Activated T-cell treated with anti-CD3 and anti-CD28 coated beads, Interleukin-2, amount 50 U/mL, for 24 hours (primary cell): ENCODE measurements at regions not wholly inside any gene's neighbourhood (a gene's known extent, or its start where the extent isn't known, plus 50 kb on each side); places are given as distances from the start of the nearest gene placed in this dataset.

Source experiments
- DNase-seq: peaks from one replicate; pipeline ENCODE4 v3.0.0-alpha.2; 2020
- H3K27ac Mint-ChIP-seq: 2 replicates; pipeline ENCODE4 v1.8.0; 2020; ENCODE audit warnings: mild to moderate bottlenecking, mixed read lengths
- H3K27me3 Mint-ChIP-seq: 2 replicates; pipeline ENCODE4 v1.8.0; 2020; ENCODE audit warnings: mixed read lengths
- H3K36me3 Mint-ChIP-seq: 2 replicates; pipeline ENCODE4 v1.8.0; 2020; ENCODE audit warnings: low read depth, mixed read lengths
- H3K4me1 Mint-ChIP-seq: 2 replicates; pipeline ENCODE4 v1.8.0; 2020; ENCODE audit warnings: low read depth, mixed read lengths
- H3K4me3 Mint-ChIP-seq: 2 replicates; pipeline ENCODE4 v1.8.0; 2020; ENCODE audit warnings: mild to moderate bottlenecking, moderate library complexity, mixed read lengths
- H3K9me3 Mint-ChIP-seq: 2 replicates; pipeline ENCODE4 v1.8.0; 2020; ENCODE audit warnings: mixed read lengths

- H3K4me3 Mint-ChIP-seq, result no peak overlapping the region
- no peaks in the 10 kb centered on the region for H3K4me1 Mint-ChIP-seq
- H3K9me3 Mint-ChIP-seq, result no peaks in the 10 kb centered on the region
- no peaks in the 10 kb centered on the region for H3K36me3 Mint-ChIP-seq
- DNase-seq, result no peak
- H3K27me3 Mint-ChIP-seq, result peaks cover 10% of the 10 kb centered on the region
- no peak overlapping the region for H3K27ac Mint-ChIP-seq
Measured at GRCh38 chr20:59455402-59456341, 148.7 kb upstream of the PHACTR3 start.

GRCh38 chr20:59456342-59457279, 147.7 kb upstream of the PHACTR3 start:
- no peaks in the 10 kb centered on the region for H3K4me1 Mint-ChIP-seq
- H3K9me3 Mint-ChIP-seq, result no peaks in the 10 kb centered on the region
- no peak overlapping the region for H3K27ac Mint-ChIP-seq
- peaks cover 12% of the 10 kb centered on the region for H3K27me3 Mint-ChIP-seq
- DNase-seq, result no peak
- H3K4me3 Mint-ChIP-seq, result no peak overlapping the region
- H3K36me3 Mint-ChIP-seq, result no peaks in the 10 kb centered on the region

- peaks cover 5% of the 10 kb centered on the region for H3K27me3 Mint-ChIP-seq
- no peaks in the 10 kb centered on the region for H3K4me1 Mint-ChIP-seq
- H3K9me3 Mint-ChIP-seq, result no peaks in the 10 kb centered on the region
- no peak overlapping the region for H3K27ac Mint-ChIP-seq
- H3K4me3 Mint-ChIP-seq, result no peak overlapping the region
- no peaks in the 10 kb centered on the region for H3K36me3 Mint-ChIP-seq
- DNase-seq, result no peak
Measured at GRCh38 chr20:59458645-59459044, 145.7 kb upstream of the PHACTR3 start.

GRCh38 chr20:59459586-59459985, 144.8 kb upstream of the PHACTR3 start:
- no peaks in the 10 kb centered on the region for H3K4me1 Mint-ChIP-seq

GRCh38 chr20:59460352-59460751, 144.0 kb upstream of the PHACTR3 start:
- DNase-seq, result no peak
- Mint-ChIP-seq H3K27me3 (peaks cover 5% of the 10 kb centered on the region), H3K4me1 (no peaks in the 10 kb centered on the region), H3K36me3 (no peaks in the 10 kb centered on the region), H3K27ac (no peak overlapping the region), H3K4me3 (no peak overlapping the region), H3K9me3 (no peaks in the 10 kb centered on the region)

More at GRCh38 chr20:59459586-59459985, 144.8 kb upstream of the PHACTR3 start:
- Mint-ChIP-seq H3K9me3 (no peaks in the 10 kb centered on the region), H3K36me3 (no peaks in the 10 kb centered on the region), H3K27ac (no peak overlapping the region), H3K27me3 (peaks cover 5% of the 10 kb centered on the region), H3K4me3 (no peak overlapping the region)
- no peak for DNase-seq

- Mint-ChIP-seq H3K9me3 (no peaks in the 10 kb centered on the region), H3K4me1 (no peaks in the 10 kb centered on the region), H3K36me3 (no peaks in the 10 kb centered on the region), H3K27ac (no peak overlapping the region), H3K27me3 (peaks cover 5% of the 10 kb centered on the region), H3K4me3 (no peak overlapping the region)
- DNase-seq, result no peak
Measured at GRCh38 chr20:59461526-59461925, 142.8 kb upstream of the PHACTR3 start.

GRCh38 chr20:59462249-59462648, 142.1 kb upstream of the PHACTR3 start:
- no peak overlapping the region for H3K4me3 Mint-ChIP-seq
- no peak for DNase-seq
- H3K27me3 Mint-ChIP-seq, result peaks cover 5% of the 10 kb centered on the region
- no peaks in the 10 kb centered on the region for H3K9me3 Mint-ChIP-seq
- no peaks in the 10 kb centered on the region for H3K4me1 Mint-ChIP-seq
- no peak overlapping the region for H3K27ac Mint-ChIP-seq
- H3K36me3 Mint-ChIP-seq, result no peaks in the 10 kb centered on the region

- Mint-ChIP-seq H3K27me3 (peaks cover 5% of the 10 kb centered on the region), H3K27ac (no peak overlapping the region), H3K4me1 (no peaks in the 10 kb centered on the region), H3K36me3 (no peaks in the 10 kb centered on the region), H3K9me3 (no peaks in the 10 kb centered on the region), H3K4me3 (no peak overlapping the region)
- DNase-seq, result no peak
Measured at GRCh38 chr20:59463541-59463940, 140.8 kb upstream of the PHACTR3 start.

- H3K9me3 Mint-ChIP-seq, result no peaks in the 10 kb centered on the region
- no peak overlapping the region for H3K4me3 Mint-ChIP-seq
- no peaks in the 10 kb centered on the region for H3K36me3 Mint-ChIP-seq
- H3K27me3 Mint-ChIP-seq, result no peaks in the 10 kb centered on the region
- DNase-seq, result no peak
- H3K27ac Mint-ChIP-seq, result no peak overlapping the region
- H3K4me1 Mint-ChIP-seq, result no peaks in the 10 kb centered on the region
Measured at GRCh38 chr20:59466107-59466815, 138.1 kb upstream of the PHACTR3 start.

- H3K27me3 Mint-ChIP-seq, result peaks cover 4% of the 10 kb centered on the region
- H3K4me3 Mint-ChIP-seq, result no peak overlapping the region
- H3K27ac Mint-ChIP-seq, result no peak overlapping the region
- no peaks in the 10 kb centered on the region for H3K36me3 Mint-ChIP-seq
- H3K9me3 Mint-ChIP-seq, result no peaks in the 10 kb centered on the region
- H3K4me1 Mint-ChIP-seq, result no peaks in the 10 kb centered on the region
- no peak for DNase-seq
Measured at GRCh38 chr20:59468831-59469230, 135.5 kb upstream of the PHACTR3 start.

- Mint-ChIP-seq H3K4me1 (no peaks in the 10 kb centered on the region), H3K27me3 (peaks cover 12% of the 10 kb centered on the region), H3K4me3 (no peak overlapping the region)
Measured at GRCh38 chr20:59469267-59470252, 134.8 kb upstream of the PHACTR3 start.

GRCh38 chr20:59470521-59470920, 133.8 kb upstream of the PHACTR3 start:
- Mint-ChIP-seq H3K27ac (no peak overlapping the region), H3K4me1 (no peaks in the 10 kb centered on the region), H3K36me3 (no peaks in the 10 kb centered on the region), H3K9me3 (no peaks in the 10 kb centered on the region), H3K27me3 (peaks cover 12% of the 10 kb centered on the region), H3K4me3 (no peak overlapping the region)
- no peak for DNase-seq

More at GRCh38 chr20:59469267-59470252, 134.8 kb upstream of the PHACTR3 start:
- no peaks in the 10 kb centered on the region for H3K9me3 Mint-ChIP-seq
- DNase-seq, result no peak
- no peak overlapping the region for H3K27ac Mint-ChIP-seq
- no peaks in the 10 kb centered on the region for H3K36me3 Mint-ChIP-seq

- Mint-ChIP-seq H3K4me3 (no peak overlapping the region), H3K27me3 (peaks cover 14% of the 10 kb centered on the region), H3K27ac (no peak overlapping the region), H3K9me3 (no peaks in the 10 kb centered on the region), H3K36me3 (no peaks in the 10 kb centered on the region), H3K4me1 (no peaks in the 10 kb centered on the region)
- no peak for DNase-seq
Measured at GRCh38 chr20:59471653-59472421, 132.5 kb upstream of the PHACTR3 start.
